ENCODE measurements at regions not wholly inside any gene's neighbourhood (a gene's known extent, or its start where the extent isn't known, plus 50 kb on each side); places are given as distances from the start of the nearest gene placed in this dataset.
"Not testable (repeated sequence)": the region's sequence is repeated elsewhere in the genome, so short reads cannot be mapped to it uniquely, and the experiment has no call there.

GRCh38 chrX:65331371-65331770 is 203.2 kb downstream of the LAS1L start:
- no peak for DNase-seq (ENCODE audit: low spot score)

DNA sequence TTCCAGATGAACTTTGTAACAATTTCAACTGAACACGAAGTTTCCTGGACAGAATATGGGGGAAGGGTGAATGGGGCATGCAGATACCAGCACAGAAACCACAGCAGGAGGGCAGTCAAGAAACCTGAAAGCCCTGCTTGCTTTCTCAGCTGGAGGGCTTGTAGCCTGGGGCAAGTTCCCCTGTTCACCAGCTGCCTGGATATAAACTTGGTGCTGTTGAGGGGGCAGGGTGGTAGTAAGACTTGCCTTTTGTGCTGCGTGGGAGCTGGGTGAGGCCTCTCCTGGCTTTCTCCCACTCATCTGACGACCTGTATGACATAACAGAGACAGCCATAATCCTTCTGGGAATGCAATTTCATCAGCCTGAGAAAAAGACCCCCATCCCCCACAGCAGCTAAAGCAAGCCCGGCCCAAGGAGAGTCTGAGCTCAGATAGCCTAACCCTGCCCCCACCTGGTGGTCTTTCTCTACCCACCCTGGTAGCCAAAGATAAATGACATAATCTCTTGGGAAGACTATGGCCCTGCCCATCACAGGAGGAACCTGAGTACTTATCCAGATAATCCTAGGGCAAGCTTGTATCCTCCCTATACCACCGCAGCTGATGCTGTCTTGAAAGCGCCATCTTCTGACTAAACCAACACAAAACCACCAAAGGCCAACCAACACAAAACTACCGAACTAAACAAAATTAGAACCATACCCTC is 234.3 kb downstream of the LAS1L start:
- DNase-seq (ENCODE audit: low spot score): no peak

GRCh38 chrX:65282905-65283304 is 251.7 kb downstream of the LAS1L start:
- DNase-seq (ENCODE audit: low spot score): not testable (repeated sequence)

DNA sequence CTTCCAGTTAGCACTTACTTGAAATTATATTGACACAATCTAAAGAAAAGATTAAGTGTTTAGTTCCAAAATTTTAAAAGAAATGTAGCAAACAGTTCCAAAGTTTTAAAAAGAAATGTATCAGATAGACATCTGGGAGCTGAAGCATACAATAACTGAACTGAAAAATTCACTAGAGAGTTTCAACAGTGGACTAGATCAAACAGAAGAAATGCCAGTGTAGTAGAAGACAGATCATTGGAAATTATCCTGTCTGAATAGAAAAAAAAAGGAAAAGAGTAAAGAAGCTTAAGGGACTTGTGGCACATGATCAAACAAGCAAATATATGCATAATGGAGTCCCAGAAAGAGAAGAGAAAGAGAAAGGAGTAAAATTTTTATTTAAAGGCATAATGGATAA is 261.4 kb downstream of the LAS1L start:
- DNase-seq (ENCODE audit: low spot score): no peak

DNA sequence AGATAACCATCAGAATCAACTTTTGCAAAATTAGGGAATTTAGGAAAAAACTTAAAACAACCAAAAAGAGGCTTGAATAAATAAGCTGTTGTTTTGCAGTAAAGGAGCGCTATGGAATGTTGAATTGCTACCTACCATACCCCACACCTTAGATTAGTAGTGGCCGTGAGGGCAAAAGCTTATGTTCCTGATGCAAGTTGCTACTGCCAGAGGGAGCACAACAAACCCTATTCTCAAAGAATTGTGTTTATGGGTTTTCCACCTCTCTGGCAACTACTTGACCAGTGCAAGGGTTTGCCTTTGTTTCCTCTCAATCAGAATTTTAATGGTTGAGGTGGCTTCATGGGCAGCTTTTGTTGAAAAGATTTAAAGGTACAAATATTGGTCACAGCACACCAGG is 268.1 kb downstream of the LAS1L start:
- DNase-seq (ENCODE audit: low spot score): no peak

GRCh38 chrX:65253817-65254216 is 277.6 kb upstream of the ZC4H2 start:
- DNase-seq (ENCODE audit: low spot score): no peak

GRCh38 chrX:65241059-65241721 is 264.9 kb upstream of the ZC4H2 start:
- no peak for DNase-seq (ENCODE audit: low spot score)

- DNase-seq (ENCODE audit: low spot score): no peak
These were observed 227.3 kb upstream of the ZC4H2 start for GRCh38 chrX:65203545-65203944.

- DNase-seq (ENCODE audit: low spot score): no peak
These were observed 220.6 kb upstream of the ZC4H2 start for GRCh38 chrX:65196758-65197360.

DNA sequence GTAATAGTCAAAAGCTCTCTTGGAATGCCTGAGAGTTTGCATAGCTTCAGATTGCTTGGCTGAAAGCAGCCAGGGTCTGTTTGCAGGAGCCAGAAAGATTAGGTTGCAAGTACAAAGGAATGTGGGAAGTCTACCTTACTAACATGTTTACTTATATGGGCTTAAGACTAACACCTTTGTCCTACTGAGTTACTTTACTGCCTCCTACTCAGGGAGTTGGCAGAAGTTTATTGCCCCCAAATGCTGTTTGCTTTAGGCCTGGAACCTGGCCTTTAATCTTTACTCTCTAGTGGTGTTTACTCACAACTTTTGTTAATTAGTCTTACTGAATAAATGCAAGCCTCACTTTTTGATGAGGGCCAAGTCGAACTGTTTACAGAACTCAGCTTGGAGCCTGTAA is 219.4 kb upstream of the ZC4H2 start:
- no peak for DNase-seq (ENCODE audit: low spot score)

- no peak for DNase-seq (ENCODE audit: low spot score)
These were observed 218.3 kb upstream of the ZC4H2 start for GRCh38 chrX:65194547-65194946.

DNA sequence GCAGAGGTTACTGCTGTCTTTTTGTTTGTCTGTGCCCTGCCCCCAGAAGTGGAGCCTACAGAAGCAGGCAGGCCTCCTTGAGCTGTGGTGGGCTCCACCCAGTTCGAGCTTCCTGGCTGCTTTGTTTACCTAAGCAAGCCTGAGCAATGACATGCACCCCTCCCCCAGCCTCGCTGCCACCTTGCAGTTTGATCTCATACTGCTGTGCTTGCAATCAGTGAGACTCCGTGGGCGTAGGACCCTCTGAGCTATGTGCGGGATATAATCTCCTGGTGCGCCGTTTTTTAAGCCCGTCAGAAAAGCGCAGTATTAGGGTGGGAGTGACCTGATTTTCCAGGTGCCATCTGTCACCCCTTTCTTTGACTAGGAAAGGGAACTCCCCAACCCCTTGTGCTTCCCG is 187.1 kb upstream of the ZC4H2 start:
- DNase-seq (ENCODE audit: low spot score): not testable (repeated sequence)

DNA sequence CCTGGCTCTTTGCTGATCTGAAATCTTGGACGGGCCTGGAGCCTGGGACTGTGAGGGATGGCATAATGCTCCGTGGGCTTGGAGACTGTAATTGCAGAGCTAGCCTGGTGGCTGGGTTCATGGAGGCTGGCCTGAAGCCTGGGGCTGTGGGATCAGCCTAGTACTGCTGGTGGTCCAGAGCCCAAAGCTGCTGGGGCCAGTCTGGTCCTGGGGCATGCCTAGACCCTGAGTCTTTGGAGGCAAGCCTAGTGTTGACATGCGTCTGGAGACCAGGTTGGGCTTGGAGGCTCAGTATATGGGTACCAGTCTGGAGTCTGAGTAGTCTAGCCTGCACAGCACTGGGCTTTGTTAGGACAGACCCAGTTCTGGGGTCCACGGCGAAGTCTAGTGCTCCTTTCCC is 172.0 kb upstream of the ZC4H2 start:
- DNase-seq (ENCODE audit: low spot score): no peak

DNA sequence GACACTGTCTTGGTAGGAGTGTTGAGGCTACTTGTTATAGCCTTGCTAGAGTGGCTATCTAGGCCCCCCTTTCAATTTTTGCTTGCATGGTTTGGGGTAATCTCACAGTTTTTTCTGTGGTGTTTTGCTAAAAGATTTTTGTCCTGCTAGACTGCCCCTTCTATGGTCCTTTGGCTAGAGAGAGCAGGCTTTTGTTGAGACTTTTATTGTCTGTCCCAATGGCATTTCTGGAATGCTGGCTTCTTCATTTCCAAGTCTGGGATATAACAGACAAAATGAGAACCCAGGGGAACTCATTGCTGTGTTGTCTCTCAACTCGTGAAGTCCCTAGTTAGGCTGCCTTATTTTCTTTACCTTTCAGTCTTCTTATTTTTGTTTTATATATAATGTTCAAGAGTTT is 160.2 kb upstream of the ZC4H2 start:
- no peak for DNase-seq (ENCODE audit: low spot score)

- DNase-seq (ENCODE audit: low spot score): peak; percentile 31
These were observed 151.6 kb upstream of the ZC4H2 start for GRCh38 chrX:65127842-65128241.

GRCh38 chrX:65098851-65099250 is 122.6 kb upstream of the ZC4H2 start:
- DNase-seq (ENCODE audit: low spot score): no peak

DNA sequence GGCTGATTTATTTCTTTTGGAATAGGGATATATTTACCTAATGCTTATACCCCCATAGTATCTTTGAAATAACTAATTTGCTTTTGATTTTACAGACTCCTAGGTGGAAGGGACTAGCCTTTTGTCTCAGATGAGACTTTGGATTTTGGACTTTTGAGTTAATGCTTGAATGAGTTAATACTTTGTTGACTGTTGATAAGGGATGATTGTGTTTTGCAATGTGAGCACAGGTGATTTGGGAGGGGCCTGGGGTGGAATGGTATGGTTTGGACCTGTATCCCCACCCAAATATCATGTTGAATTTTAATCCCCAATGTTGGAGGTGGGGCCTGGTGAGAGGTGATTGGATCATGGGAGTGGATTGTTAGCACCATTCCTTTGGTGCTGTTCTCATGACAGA is 117.4 kb upstream of the ZC4H2 start:
- DNase-seq (ENCODE audit: low spot score): no peak

GRCh38 chrX:65073233-65073632 is 97.0 kb upstream of the ZC4H2 start:
- no peak for DNase-seq (ENCODE audit: low spot score)

GRCh38 chrX:65072590-65072989 is 96.3 kb upstream of the ZC4H2 start:
- DNase-seq (ENCODE audit: low spot score): no peak

DNA sequence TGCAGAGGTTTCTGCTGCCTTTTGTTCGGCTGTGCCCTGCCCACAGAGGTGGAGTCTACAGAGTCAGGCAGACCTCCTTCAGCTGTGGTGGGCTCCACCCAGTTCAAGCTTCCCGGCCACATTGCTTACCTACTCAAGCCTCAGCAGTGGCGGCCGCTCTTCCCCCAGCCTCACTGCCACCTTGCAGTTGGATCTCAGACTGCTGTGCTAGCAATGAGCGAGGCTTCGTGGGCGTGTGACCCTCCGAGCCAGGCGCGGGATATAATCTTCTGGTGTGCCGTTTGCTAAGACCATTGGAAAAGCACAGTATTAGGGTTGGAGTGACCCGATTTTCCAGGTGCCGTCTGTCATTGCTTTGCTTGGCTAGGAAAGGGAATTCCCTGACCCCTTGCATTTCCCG is 82.4 kb upstream of the ZC4H2 start:
- not testable (repeated sequence) for DNase-seq (ENCODE audit: low spot score)

GRCh38 chrX:65045001-65045400 is 68.8 kb upstream of the ZC4H2 start:
- no peak for DNase-seq (ENCODE audit: low spot score)

DNA sequence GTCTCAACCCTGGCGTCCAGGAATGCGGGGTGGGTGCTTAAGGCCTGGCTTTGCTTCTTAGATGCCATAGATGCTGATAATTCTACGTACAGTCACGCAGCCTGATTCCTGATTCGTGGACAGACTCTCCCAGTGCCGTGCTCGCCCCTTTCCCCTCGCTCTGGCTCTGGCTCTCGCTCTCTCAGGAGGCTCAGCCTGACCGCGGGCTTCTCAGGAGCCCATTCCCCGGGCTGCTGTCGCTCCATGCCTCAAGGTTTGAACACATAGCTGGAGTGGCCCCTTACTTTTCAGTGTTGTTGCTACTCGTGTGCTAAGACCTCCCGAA is 59.2 kb upstream of the ZC4H2 start:
- DNase-seq (ENCODE audit: low spot score): peak; percentile 2

DNA sequence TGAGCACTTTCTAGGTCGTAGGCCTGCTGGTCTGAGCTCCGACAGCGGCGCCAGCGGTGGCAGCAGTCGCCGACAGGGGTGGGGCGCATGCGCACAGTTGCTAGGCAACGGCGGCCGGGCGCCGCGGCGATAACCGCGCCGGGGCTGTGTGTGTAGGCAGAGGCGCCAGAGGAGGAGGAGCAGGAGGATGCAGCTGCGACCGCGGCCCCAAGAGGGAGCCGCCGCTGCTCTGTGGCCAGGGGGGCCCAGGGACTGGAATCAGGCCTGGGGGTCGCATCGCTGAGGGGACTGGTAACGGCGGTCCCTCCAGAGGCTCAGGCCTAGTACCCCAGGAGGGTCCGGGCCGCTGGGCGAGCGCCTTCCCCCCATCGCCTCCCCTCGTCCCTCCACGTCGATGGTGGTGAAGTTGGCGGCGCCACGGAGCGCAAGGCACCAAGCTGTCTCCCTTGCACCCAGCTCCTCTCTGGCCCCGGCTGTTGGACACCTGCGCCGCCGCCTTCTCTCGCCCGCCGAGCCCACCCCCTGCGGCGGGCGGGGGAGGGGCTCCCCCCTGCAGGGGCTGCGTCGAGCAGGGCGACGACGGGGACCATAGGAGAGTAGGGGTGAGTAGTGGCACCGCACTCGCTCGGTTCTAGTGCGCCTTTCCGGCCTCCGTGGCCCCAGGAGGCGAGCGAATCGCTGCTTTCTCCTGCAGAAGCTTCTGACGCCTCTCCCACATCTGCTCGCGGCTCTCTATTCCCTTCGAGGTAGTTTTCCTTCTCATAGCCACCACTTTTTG is 58.6 kb upstream of the ZC4H2 start, which contains the start of gene ZC3H12B:
TSS of gene ZC3H12B (plus strand) at position 159 of the 778 bp plus-strand sequence.
- peak; percentile 82 for DNase-seq (ENCODE audit: low spot score)

Measured in CD4-positive, alpha-beta T cell treated with Interleukin-6 at 100 ng/mL for 8 hours (primary cell).